BLaER1 treated with 17β-estradiol and CSF1 and Interleukin-3, amounts not matched to agents 10 nM and 100 nM (cell line): ENCODE measurements at regions not wholly inside any gene's neighbourhood (a gene's known extent, or its start where the extent isn't known, plus 50 kb on each side); places are given as distances from the start of the nearest gene placed in this dataset.

Source experiments
- H3K27ac ChIP-seq, 11 experiments: shearing (Covaris generic); formaldehyde crosslinking; 2 replicates each; pipeline ENCODE4 v1.8.1; 2022
- H3K27me3 ChIP-seq, 11 experiments: shearing (Covaris generic); formaldehyde crosslinking; 2 replicates each; pipeline ENCODE4 v1.8.1; 2022
- H3K36me3 ChIP-seq, 11 experiments: shearing (Covaris generic); formaldehyde crosslinking; 2 replicates each; pipeline ENCODE4 v1.8.1; 2022
- H3K4me1 ChIP-seq, 10 experiments: shearing (Covaris generic); formaldehyde crosslinking; 2 replicates each; pipeline ENCODE4 v1.8.1; 2022
- H3K4me2 ChIP-seq, 11 experiments: shearing (Covaris generic); formaldehyde crosslinking; 2 replicates each; pipeline ENCODE4 v1.8.1; 2022
- H3K4me3 ChIP-seq, 10 experiments: shearing (Covaris generic); formaldehyde crosslinking; 2 replicates each; pipeline ENCODE4 v1.8.1; 2022
- H3K9ac ChIP-seq, 11 experiments: shearing (Covaris generic); formaldehyde crosslinking; 2 replicates each; pipeline ENCODE4 v1.8.1; 2022
- H3K9me3 ChIP-seq, 11 experiments: shearing (Covaris generic); formaldehyde crosslinking; replicated peaks in 1 of 11; 2 replicates each; pipeline ENCODE4 v1.8.1; 2022
- H4K20me1 ChIP-seq, 11 experiments: shearing (Covaris generic); formaldehyde crosslinking; 2 replicates each; pipeline ENCODE4 v1.8.1; 2022
- Cebpa-rat ChIP-seq, 11 experiments: shearing (Covaris generic); IDR thresholded peaks; 2 replicates each; pipeline ENCODE4 v1.8.1; 2022

- Histone ChIP-seq H4K20me1 (peaks cover 0 to 29% (median 0%) of the 10 kb centered on the region in 11 experiments; a peak in 6 of 22 replicates), H3K9me3 (no peaks in the 10 kb centered on the region), H3K4me3 (no peak overlapping the region), H3K27me3 (peaks cover 0 to 38% (median 11%) of the 10 kb centered on the region in 11 experiments; a peak in 12 of 22 replicates), H3K27ac (no peak overlapping the region), H3K4me1 (peaks cover 5 to 28% (median 17%) of the 10 kb centered on the region in 10 experiments; a peak in 17 of 20 replicates), H3K36me3 (no peaks in the 10 kb centered on the region), H3K9ac (no peak overlapping the region), H3K4me2 (peak overlapping the region in 9 of 11 experiments; percentile 3 to 52 (median 10); a peak in 14 of 22 replicates)
- TF ChIP-seq Cebpa-rat (IDR thresholded peaks at IDR 0.05), result no peak
Measured at GRCh38 chr15:89385596-89386331, 51.1 kb upstream of the POLG start.
